K562 (cell line): ENCODE measurements at regions not wholly inside any gene's neighbourhood (a gene's known extent, or its start where the extent isn't known, plus 50 kb on each side); places are given as distances from the start of the nearest gene placed in this dataset.

ENCODE experiments used
- CBFA2T3 ChIP-seq: fragments of 450-650 bp; IDR thresholded peaks from 2 replicates; pipeline ENCODE4 v1.6.1; 2017
- CBX5 ChIP-seq: IDR thresholded peaks from 2 replicates; pipeline ENCODE4 v1.6.1; 2014; ENCODE audit warnings: low read depth, borderline replicate concordance
- GTF2F1 ChIP-seq: IDR thresholded peaks from 2 replicates; pipeline ENCODE4 v1.6.1; 2011; ENCODE audit warnings: low read depth, low read length, improper control_type of control experiment
- HMGN3 ChIP-seq: IDR thresholded peaks from 2 replicates; pipeline ENCODE4 v1.6.1; 2011; ENCODE audit warnings: borderline replicate concordance, low read depth, mild to moderate bottlenecking, mixed read lengths, low read length; ENCODE audit not compliant: insufficient read length; ENCODE audit errors: extremely low read depth
- OTX1 ChIP-seq: fragments of 450-650 bp; formaldehyde crosslinking; IDR thresholded peaks from 2 replicates; pipeline ENCODE4 v1.4.0; 2022; ENCODE audit warnings: mild to moderate bottlenecking
- RFX1 ChIP-seq: fragments of 450-650 bp; IDR thresholded peaks from 2 replicates; pipeline ENCODE4 v1.6.1; 2016; ENCODE audit warnings: mild to moderate bottlenecking, moderate library complexity
- SRSF7 ChIP-seq: fragments of 200-400 bp; formaldehyde crosslinking; optimal IDR thresholded peaks from 2 replicates; pipeline ENCODE3; 2017; ENCODE audit warnings: mild to moderate bottlenecking, low read depth, low read length
- ZBTB33 ChIP-seq: sonication (generic); formaldehyde crosslinking; IDR thresholded peaks from 2 replicates; pipeline ENCODE4 v1.8.1; 2023; ENCODE audit warnings: mild to moderate bottlenecking, missing genetic modification reagents
- ZNF354B ChIP-seq: fragments of 250-450 bp; sonication (Bioruptor Pico); IDR thresholded peaks from 2 replicates; pipeline ENCODE4 v1.4.0; 2020
- ZNF586 ChIP-seq: fragments of 450-650 bp; formaldehyde crosslinking; conservative IDR thresholded peaks from 2 replicates; pipeline ENCODE4 v1.4.0; 2020; ENCODE audit warnings: mild to moderate bottlenecking, moderate library complexity
- TF ChIP-seq, protein P1 (sequence below), 2 experiments: fragments of 450-650 bp in 1 of 2; IDR thresholded peaks; 2 replicates each; pipeline ENCODE4 v1.6.1; 2011 to 2017; ENCODE audit warnings: low read depth in 2 of 2, antibody characterized with exemption in 1 of 2, borderline replicate concordance in 1 of 2, low read length in 1 of 2, mild to moderate bottlenecking in 1 of 2, mixed read lengths in 1 of 2; ENCODE audit not compliant: control insufficient read depth in 1 of 2
- TF ChIP-seq, protein P2 (sequence below): fragments of 250-450 bp; sonication (Bioruptor Pico); IDR thresholded peaks from 2 replicates; pipeline ENCODE4 v1.4.0; 2020; ENCODE audit warnings: mild to moderate bottlenecking, moderate library complexity
- TF ChIP-seq, protein P3 (sequence below): fragments of 250-450 bp; sonication (Bioruptor Pico); IDR thresholded peaks from 2 replicates; pipeline ENCODE4 v1.8.0; 2022; ENCODE audit warnings: inconsistent platforms, mild to moderate bottlenecking, moderate library complexity, borderline replicate concordance
- TF ChIP-seq, protein P4 (sequence below), 3 experiments: fragments of 200-800 bp in 1 of 3; fragments of 250-450 bp in 1 of 3; fragments of 450-650 bp in 1 of 3; sonication (Bioruptor Pico) in 1 of 3; sonication (Bioruptor generic) in 1 of 3; formaldehyde crosslinking in 1 of 3; IDR thresholded peaks; 2 replicates each; pipeline versions ENCODE4 v1.6.1 to v1.8.0; 2016 to 2022; ENCODE audit warnings: mild to moderate bottlenecking in 2 of 3, missing genetic modification characterization in 2 of 3, missing compliant biosample characterization in 1 of 3, moderate library complexity in 1 of 3

DNA sequence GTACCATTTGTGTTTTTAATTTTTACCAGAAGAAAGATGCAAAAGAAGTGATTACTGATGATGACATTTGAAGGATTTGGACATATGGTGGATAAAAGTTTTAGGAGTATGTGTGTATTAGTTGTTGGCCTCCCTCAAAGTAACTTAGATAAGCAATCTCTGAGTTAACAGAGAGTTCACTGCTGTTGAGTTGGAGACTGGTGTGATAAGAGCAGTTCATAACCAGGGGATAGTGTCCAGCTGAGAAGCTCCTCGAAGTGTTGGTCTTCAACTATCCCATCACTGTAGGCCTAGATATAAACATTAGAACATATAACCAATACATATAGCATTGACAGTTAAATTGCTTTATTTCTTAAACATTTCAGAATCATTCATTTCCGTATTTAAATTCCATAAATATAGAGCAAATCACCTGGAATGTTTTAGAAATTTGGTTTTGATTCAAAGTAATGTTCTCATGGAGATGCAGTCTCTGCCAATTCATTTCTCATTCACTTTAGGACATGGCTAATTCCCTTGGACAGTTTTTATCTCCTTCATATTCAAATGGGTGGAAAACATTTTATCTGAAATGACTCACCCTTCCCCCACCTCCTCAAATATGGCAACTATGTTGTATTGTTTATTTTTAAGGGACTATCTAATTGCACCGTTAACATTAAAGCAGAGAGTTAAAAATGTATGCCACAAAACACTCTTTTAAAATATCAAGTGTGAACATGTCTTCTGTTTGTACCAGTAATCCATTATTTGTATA lies 136.8 kb upstream of the SLC4A4 start (continued):
- no peak for TF ChIP-seq ZNF586 (CRISPR knock-in tag)
- TF ChIP-seq ZBTB33 (CRISPR knock-in tag), result no peak
- TF ChIP-seq RFX1, result no peak
- peak; percentile 29; the same call in 1 of the 2 replicates for TF ChIP-seq CBFA2T3
- TF ChIP-seq, protein P1, sequence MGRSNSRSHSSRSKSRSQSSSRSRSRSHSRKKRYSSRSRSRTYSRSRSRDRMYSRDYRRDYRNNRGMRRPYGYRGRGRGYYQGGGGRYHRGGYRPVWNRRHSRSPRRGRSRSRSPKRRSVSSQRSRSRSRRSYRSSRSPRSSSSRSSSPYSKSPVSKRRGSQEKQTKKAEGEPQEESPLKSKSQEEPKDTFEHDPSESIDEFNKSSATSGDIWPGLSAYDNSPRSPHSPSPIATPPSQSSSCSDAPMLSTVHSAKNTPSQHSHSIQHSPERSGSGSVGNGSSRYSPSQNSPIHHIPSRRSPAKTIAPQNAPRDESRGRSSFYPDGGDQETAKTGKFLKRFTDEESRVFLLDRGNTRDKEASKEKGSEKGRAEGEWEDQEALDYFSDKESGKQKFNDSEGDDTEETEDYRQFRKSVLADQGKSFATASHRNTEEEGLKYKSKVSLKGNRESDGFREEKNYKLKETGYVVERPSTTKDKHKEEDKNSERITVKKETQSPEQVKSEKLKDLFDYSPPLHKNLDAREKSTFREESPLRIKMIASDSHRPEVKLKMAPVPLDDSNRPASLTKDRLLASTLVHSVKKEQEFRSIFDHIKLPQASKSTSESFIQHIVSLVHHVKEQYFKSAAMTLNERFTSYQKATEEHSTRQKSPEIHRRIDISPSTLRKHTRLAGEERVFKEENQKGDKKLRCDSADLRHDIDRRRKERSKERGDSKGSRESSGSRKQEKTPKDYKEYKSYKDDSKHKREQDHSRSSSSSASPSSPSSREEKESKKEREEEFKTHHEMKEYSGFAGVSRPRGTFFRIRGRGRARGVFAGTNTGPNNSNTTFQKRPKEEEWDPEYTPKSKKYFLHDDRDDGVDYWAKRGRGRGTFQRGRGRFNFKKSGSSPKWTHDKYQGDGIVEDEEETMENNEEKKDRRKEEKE (IDR thresholded peaks at IDR 0.05; ENCODE audit: borderline replicate concordance in 1 of 2, control insufficient read depth in 1 of 2, low read depth in 2 of 2, low read length in 1 of 2), result no peak
- TF ChIP-seq ZNF354B (CRISPR knock-in tag), result no peak
- TF ChIP-seq, protein P2, sequence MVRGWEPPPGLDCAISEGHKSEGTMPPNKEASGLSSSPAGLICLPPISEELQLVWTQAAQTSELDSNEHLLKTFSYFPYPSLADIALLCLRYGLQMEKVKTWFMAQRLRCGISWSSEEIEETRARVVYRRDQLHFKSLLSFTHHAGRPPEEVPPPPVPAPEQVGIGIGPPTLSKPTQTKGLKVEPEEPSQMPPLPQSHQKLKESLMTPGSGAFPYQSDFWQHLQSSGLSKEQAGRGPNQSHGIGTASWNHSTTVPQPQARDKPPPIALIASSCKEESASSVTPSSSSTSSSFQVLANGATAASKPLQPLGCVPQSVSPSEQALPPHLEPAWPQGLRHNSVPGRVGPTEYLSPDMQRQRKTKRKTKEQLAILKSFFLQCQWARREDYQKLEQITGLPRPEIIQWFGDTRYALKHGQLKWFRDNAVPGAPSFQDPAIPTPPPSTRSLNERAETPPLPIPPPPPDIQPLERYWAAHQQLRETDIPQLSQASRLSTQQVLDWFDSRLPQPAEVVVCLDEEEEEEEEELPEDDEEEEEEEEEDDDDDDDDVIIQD, result no peak
- no peak for TF ChIP-seq OTX1
- TF ChIP-seq, protein P3, sequence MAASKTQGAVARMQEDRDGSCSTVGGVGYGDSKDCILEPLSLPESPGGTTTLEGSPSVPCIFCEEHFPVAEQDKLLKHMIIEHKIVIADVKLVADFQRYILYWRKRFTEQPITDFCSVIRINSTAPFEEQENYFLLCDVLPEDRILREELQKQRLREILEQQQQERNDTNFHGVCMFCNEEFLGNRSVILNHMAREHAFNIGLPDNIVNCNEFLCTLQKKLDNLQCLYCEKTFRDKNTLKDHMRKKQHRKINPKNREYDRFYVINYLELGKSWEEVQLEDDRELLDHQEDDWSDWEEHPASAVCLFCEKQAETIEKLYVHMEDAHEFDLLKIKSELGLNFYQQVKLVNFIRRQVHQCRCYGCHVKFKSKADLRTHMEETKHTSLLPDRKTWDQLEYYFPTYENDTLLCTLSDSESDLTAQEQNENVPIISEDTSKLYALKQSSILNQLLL, result no peak
- TF ChIP-seq GTF2F1, result no peak
- no peak for TF ChIP-seq SRSF7
- TF ChIP-seq CBX5, result no peak
- TF ChIP-seq, protein P4, sequence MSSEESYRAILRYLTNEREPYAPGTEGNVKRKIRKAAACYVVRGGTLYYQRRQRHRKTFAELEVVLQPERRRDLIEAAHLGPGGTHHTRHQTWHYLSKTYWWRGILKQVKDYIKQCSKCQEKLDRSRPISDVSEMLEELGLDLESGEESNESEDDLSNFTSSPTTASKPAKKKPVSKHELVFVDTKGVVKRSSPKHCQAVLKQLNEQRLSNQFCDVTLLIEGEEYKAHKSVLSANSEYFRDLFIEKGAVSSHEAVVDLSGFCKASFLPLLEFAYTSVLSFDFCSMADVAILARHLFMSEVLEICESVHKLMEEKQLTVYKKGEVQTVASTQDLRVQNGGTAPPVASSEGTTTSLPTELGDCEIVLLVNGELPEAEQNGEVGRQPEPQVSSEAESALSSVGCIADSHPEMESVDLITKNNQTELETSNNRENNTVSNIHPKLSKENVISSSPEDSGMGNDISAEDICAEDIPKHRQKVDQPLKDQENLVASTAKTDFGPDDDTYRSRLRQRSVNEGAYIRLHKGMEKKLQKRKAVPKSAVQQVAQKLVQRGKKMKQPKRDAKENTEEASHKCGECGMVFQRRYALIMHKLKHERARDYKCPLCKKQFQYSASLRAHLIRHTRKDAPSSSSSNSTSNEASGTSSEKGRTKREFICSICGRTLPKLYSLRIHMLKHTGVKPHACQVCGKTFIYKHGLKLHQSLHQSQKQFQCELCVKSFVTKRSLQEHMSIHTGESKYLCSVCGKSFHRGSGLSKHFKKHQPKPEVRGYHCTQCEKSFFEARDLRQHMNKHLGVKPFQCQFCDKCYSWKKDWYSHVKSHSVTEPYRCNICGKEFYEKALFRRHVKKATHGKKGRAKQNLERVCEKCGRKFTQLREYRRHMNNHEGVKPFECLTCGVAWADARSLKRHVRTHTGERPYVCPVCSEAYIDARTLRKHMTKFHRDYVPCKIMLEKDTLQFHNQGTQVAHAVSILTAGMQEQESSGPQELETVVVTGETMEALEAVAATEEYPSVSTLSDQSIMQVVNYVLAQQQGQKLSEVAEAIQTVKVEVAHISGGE (CRISPR knock-in tag; IDR thresholded peaks at IDR 0.05), result 0 out of 6 replicates have a peak, but pooled peaks of 1 of the 3 experiments have one; percentile 35
- no peak for TF ChIP-seq HMGN3
